Hepatocyte (in vitro differentiated cells): ENCODE measurements at regions not wholly inside any gene's neighbourhood (a gene's known extent, or its start where the extent isn't known, plus 50 kb on each side); places are given as distances from the start of the nearest gene placed in this dataset.

Source experiments
- DNase-seq: peaks from one replicate; pipeline ENCODE4 v3.0.0-alpha.2; 2016; ENCODE audit warnings: low spot score
- H2AFZ ChIP-seq: fragments of 200-600 bp; sonication (generic); 2 replicates; pipeline ENCODE4 v1.6.0; 2016; ENCODE audit warnings: antibody characterized with exemption, mild to moderate bottlenecking
- H3K27ac ChIP-seq: fragments of 200-600 bp; sonication (generic); 2 replicates; pipeline ENCODE4 v1.5.1; 2016; ENCODE audit warnings: mild to moderate bottlenecking
- H3K27me3 ChIP-seq: fragments of 200-600 bp; sonication (generic); 2 replicates; pipeline ENCODE4 v1.6.1; 2016
- H3K36me3 ChIP-seq: fragments of 200-600 bp; sonication (generic); replicated peaks from 2 replicates; pipeline ENCODE4 v1.5.1; 2016; ENCODE audit warnings: low read depth; ENCODE audit not compliant: insufficient read depth
- H3K4me1 ChIP-seq: fragments of 200-600 bp; sonication (generic); 2 replicates; pipeline ENCODE4 v1.5.1; 2016; ENCODE audit warnings: mild to moderate bottlenecking, moderate library complexity; ENCODE audit not compliant: insufficient read depth
- H3K4me2 ChIP-seq: fragments of 200-600 bp; sonication (generic); 2 replicates; pipeline ENCODE4 v1.6.0; 2016
- H3K4me3 ChIP-seq: fragments of 200-600 bp; sonication (generic); 2 replicates; pipeline ENCODE4 v1.5.1; 2016; ENCODE audit warnings: mild to moderate bottlenecking
- H3K79me2 ChIP-seq: fragments of 200-600 bp; sonication (generic); 2 replicates; pipeline ENCODE4 v1.6.0; 2017; ENCODE audit warnings: mild to moderate bottlenecking
- H3K9me2 ChIP-seq: fragments of 200-600 bp; sonication (generic); replicated peaks from 2 replicates; pipeline ENCODE4 v1.6.0; 2017; ENCODE audit warnings: mild to moderate bottlenecking; ENCODE audit not compliant: insufficient read depth
- H3K9me3 ChIP-seq: fragments of 200-600 bp; sonication (generic); 2 replicates; pipeline ENCODE4 v1.5.1; 2016; ENCODE audit warnings: low read depth, mild to moderate bottlenecking
- H4K20me1 ChIP-seq: fragments of 200-600 bp; sonication (generic); 2 replicates; pipeline ENCODE4 v1.6.0; 2016; ENCODE audit warnings: mild to moderate bottlenecking; ENCODE audit not compliant: insufficient read depth, poor library complexity, severe bottlenecking
- EZH2 ChIP-seq: fragments of 200-600 bp; sonication (generic); IDR thresholded peaks from 2 replicates; pipeline ENCODE4 v1.6.1; 2016; ENCODE audit warnings: antibody characterized with exemption, mild to moderate bottlenecking, borderline replicate concordance
- EZH2phosphoT487 ChIP-seq: fragments of 200-600 bp; sonication (generic); IDR thresholded peaks from one replicate; pipeline ENCODE4 v1.6.1; 2018; ENCODE audit warnings: antibody characterized with exemption, mild to moderate bottlenecking, low read depth, moderate library complexity; ENCODE audit not compliant: unreplicated experiment, severe bottlenecking
- WGBS: methylation state at CpG from one replicate; pipeline ENCODE4 v1.1.6; 2016; ENCODE audit warnings: low lambda C conversion rate; ENCODE audit errors: missing lambda C conversion rate; 5-methylcytosine and 5-hydroxymethylcytosine counted together
- TF ChIP-seq, protein P1 (sequence below): fragments of 200-600 bp; sonication (generic); IDR thresholded peaks from 2 replicates; pipeline ENCODE4 v1.5.1; 2016; ENCODE audit warnings: antibody characterized with exemption, mild to moderate bottlenecking; ENCODE audit not compliant: poor library complexity

DNA sequence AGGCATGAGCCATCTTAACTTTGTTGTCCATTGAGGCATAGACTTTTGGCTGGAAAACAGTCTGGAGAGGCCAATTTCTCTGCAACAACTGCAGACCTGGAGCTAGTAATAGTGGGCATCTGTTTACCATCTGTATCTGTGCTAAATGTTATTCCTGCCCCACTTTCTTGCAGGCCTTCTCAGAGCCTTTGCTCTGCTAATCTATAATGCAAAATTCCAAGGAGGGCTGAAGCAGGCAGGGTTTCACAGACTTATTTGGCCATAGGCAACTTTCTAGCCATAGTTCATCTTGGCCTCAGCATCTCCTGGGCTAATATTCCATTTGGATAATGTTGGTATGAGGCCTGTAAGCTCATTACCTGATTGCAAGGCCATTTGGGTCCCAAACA is 124.5 kb upstream of the CSF3R start:
- Histone ChIP-seq H3K9me3 (no peaks in the 10 kb centered on the region), H2AFZ (no peak overlapping the region), H3K79me2 (no peaks in the 10 kb centered on the region), H3K4me1 (no peaks in the 10 kb centered on the region), H3K4me3 (no peak overlapping the region), H3K36me3 (no peaks in the 10 kb centered on the region), H4K20me1 (no peaks in the 10 kb centered on the region), H3K27me3 (no peaks in the 10 kb centered on the region), H3K4me2 (no peak overlapping the region), H3K27ac (no peak overlapping the region), H3K9me2 (no peaks in the 10 kb centered on the region)
- no peak for DNase-seq
- TF ChIP-seq EZH2, result no peak
- TF ChIP-seq EZH2phosphoT487, result no peak
- TF ChIP-seq, protein P1, sequence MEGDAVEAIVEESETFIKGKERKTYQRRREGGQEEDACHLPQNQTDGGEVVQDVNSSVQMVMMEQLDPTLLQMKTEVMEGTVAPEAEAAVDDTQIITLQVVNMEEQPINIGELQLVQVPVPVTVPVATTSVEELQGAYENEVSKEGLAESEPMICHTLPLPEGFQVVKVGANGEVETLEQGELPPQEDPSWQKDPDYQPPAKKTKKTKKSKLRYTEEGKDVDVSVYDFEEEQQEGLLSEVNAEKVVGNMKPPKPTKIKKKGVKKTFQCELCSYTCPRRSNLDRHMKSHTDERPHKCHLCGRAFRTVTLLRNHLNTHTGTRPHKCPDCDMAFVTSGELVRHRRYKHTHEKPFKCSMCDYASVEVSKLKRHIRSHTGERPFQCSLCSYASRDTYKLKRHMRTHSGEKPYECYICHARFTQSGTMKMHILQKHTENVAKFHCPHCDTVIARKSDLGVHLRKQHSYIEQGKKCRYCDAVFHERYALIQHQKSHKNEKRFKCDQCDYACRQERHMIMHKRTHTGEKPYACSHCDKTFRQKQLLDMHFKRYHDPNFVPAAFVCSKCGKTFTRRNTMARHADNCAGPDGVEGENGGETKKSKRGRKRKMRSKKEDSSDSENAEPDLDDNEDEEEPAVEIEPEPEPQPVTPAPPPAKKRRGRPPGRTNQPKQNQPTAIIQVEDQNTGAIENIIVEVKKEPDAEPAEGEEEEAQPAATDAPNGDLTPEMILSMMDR, result no peak

GRCh38 chr1:36606641-36607262 is 124.0 kb upstream of the CSF3R start:
- Histone ChIP-seq H3K9me3 (no peaks in the 10 kb centered on the region), H3K4me3 (no peak overlapping the region), H3K79me2 (no peaks in the 10 kb centered on the region), H2AFZ (no peak overlapping the region), H3K4me1 (no peaks in the 10 kb centered on the region), H4K20me1 (no peaks in the 10 kb centered on the region), H3K4me2 (no peak overlapping the region), H3K27me3 (no peaks in the 10 kb centered on the region), H3K36me3 (no peaks in the 10 kb centered on the region), H3K27ac (no peak overlapping the region), H3K9me2 (no peaks in the 10 kb centered on the region)
- no peak for DNase-seq
- 84% methylated on average over 12 of the region's 12 CpGs for WGBS
- TF ChIP-seq, protein P1, result no peak
- no peak for TF ChIP-seq EZH2phosphoT487
- TF ChIP-seq EZH2, result no peak

DNA sequence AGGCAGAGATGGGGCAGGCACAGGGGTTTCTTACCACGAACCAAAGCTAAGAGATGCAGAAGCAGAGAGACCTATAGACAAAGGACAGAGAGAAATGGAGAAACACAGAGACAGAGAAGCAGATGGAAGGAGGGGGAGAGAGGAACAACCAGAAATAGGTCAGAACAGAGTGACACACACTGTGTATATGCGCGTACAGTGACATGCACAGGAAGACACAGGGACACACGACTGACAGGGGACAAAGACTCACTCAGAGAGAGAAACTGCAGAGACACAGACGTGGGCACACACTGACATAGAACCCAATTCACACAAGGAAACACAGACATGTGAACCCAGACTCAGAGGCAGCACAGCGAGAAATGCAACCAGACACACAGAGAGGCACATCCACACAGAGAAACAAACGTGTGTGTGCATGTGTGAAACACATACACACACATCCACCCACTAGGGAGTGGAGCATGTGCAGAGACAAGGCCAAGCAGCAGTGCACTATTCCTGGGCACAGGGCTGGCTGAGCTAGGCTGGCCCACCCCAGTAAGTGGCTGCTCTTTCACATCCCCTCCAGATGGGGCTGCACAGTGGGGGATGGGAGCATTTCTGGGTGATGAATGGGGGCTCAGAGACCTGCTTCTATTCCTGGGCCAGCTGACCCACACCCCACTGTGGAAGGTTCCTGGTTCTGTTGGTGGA is 123.4 kb upstream of the CSF3R start:
- 68% methylated on average over 7 of the region's 7 CpGs for WGBS
- Histone ChIP-seq H3K9me3 (no peaks in the 10 kb centered on the region), H3K27ac (no peak overlapping the region), H3K4me1 (no peaks in the 10 kb centered on the region), H2AFZ (no peak overlapping the region), H3K36me3 (no peaks in the 10 kb centered on the region), H3K4me3 (no peak overlapping the region), H4K20me1 (no peaks in the 10 kb centered on the region), H3K4me2 (no peak overlapping the region), H3K79me2 (no peaks in the 10 kb centered on the region), H3K9me2 (no peaks in the 10 kb centered on the region), H3K27me3 (peaks cover 2% of the 10 kb centered on the region)
- no peak for DNase-seq
- TF ChIP-seq EZH2phosphoT487 (no peak), EZH2 (no peak)
- TF ChIP-seq, protein P1, result no peak
